Testis (tissue), 2 donors: ENCODE measurements at regions not wholly inside any gene's neighbourhood (a gene's known extent, or its start where the extent isn't known, plus 50 kb on each side); places are given as distances from the start of the nearest gene placed in this dataset.

ENCODE experiments used
- DNase-seq: peaks from one replicate; pipeline ENCODE4 v3.0.0-alpha.2; 2019
- H3K27ac ChIP-seq, 2 donors: fragments of 200-600 bp; sonication (generic); one replicate each; pipeline ENCODE4 v1.5.1; 2019
- H3K27me3 ChIP-seq: fragments of 200-600 bp; sonication (generic); one replicate; pipeline ENCODE4 v1.5.1; 2019
- H3K36me3 ChIP-seq: fragments of 200-600 bp; sonication (generic); one replicate; pipeline ENCODE4 v1.5.1; 2017; ENCODE audit warnings: low read depth; ENCODE audit errors: missing control alignments
- H3K4me1 ChIP-seq: fragments of 200-600 bp; sonication (generic); one replicate; pipeline ENCODE4 v1.5.1; 2019
- H3K4me3 ChIP-seq, 2 donors: fragments of 200-600 bp; sonication (generic); one replicate each; pipeline ENCODE4 v1.5.1; 2017 to 2019
- H3K9me3 ChIP-seq: fragments of 200-600 bp; sonication (generic); one replicate; pipeline ENCODE4 v1.5.1; 2017
- CTCF ChIP-seq, 3 experiments: fragments of 450-650 bp in 2 of 3; fragments of 200-600 bp in 1 of 3; sonication (generic) in 1 of 3; IDR thresholded peaks; one replicate each; pipeline ENCODE4 v1.5.1; 2016 to 2019; ENCODE audit warnings: antibody characterized with exemption in 3 of 3, mild to moderate bottlenecking in 2 of 3, moderate library complexity in 1 of 3
- POLR2A ChIP-seq: fragments of 450-650 bp; IDR thresholded peaks from one replicate; pipeline ENCODE4 v1.6.1; 2017; ENCODE audit warnings: antibody characterized with exemption, mild to moderate bottlenecking, moderate library complexity
- WGBS, 2 donors: methylation state at CpG; one replicate each; pipeline ENCODE4 v1.1.5; 2018; 5-methylcytosine and 5-hydroxymethylcytosine counted together
- intact Hi-C: fragments of 100-400 bp; cut with DNase I; formaldehyde crosslinking; loops from one replicate; pipeline ENCODE4 v1.15.1; 2023; ENCODE audit warnings: low total_unique reads

GRCh38 chr6:56890066-56890465, 64.8 kb upstream of the BEND6 start:
- Histone ChIP-seq H3K9me3 (no peaks in the 10 kb centered on the region), H3K27me3 (no peaks in the 10 kb centered on the region), H3K27ac (no peak overlapping the region), H3K4me3 (no peak overlapping the region), H3K4me1 (no peaks in the 10 kb centered on the region), H3K36me3 (no peaks in the 10 kb centered on the region)
- DNase-seq: no peak
- 33 to 51% methylated on average over 3 of the region's 3 CpGs for WGBS, 2 donors
- intact Hi-C loops: no loop called here
- TF ChIP-seq POLR2A (no peak), CTCF (IDR thresholded peaks at IDR 0.05) (no peak)

DNA sequence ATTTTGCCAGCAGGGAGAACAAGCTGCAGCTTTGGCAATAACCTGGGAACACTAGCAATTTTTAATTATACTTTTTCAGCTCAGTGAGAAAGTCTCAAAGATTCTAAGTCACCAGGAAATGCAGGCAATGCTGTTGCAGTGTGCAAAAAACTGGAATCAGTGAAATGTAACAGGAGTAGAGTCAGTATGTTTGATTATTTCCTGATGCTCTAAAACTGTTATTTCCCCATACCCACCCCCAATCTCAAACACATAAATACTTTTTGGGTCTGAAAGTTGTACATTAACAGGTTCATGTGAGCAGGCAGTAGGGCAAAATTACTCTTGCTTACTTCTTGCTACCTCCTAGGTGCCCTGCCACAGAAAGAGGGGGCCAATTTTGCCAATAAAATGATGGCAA, 65.4 kb upstream of the BEND6 start:
- intact Hi-C loops: no loop called here
- TF ChIP-seq POLR2A (no peak), CTCF (IDR thresholded peaks at IDR 0.05) (no peak)
- H3K36me3 ChIP-seq: no peaks in the 10 kb centered on the region
- no peak overlapping the region for H3K27ac ChIP-seq
- no peaks in the 10 kb centered on the region for H3K9me3 ChIP-seq
- no peaks in the 10 kb centered on the region for H3K27me3 ChIP-seq
- H3K4me1 ChIP-seq: no peaks in the 10 kb centered on the region
- DNase-seq: no peak
- H3K4me3 ChIP-seq: no peak overlapping the region

GRCh38 chr6:56888687-56889086, 66.2 kb upstream of the BEND6 start:
- Histone ChIP-seq H3K4me3 (no peak overlapping the region), H3K27ac (no peak overlapping the region), H3K9me3 (no peaks in the 10 kb centered on the region), H3K36me3 (no peaks in the 10 kb centered on the region), H3K27me3 (no peaks in the 10 kb centered on the region), H3K4me1 (no peaks in the 10 kb centered on the region)
- intact Hi-C loops: no loop called here
- 83 to 89% methylated on average over 1 of the region's 1 CpG for WGBS, 2 donors
- no peak for TF ChIP-seq CTCF (IDR thresholded peaks at IDR 0.05)
- no peak for TF ChIP-seq POLR2A
- no peak for DNase-seq

DNA sequence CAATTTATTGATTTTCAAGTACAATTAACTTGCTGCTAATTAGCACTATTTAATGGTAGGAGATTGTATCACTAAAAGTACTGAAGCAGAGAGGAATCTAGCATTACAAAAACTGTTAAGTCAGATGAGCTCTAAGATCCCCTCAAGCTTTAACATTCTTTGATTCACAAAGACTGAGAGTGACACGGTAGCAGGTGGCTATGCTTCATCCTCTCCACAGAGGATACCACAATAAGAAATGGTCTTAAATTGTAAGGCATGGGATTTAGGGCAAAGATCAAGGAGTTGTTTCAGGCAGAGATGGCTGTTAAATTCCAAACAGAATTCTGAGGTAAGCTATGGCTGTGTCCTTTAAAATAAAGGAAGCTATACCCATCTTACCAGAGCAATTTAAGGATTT, 67.8 kb upstream of the BEND6 start:
- Histone ChIP-seq H3K4me1 (no peaks in the 10 kb centered on the region), H3K27me3 (no peaks in the 10 kb centered on the region), H3K4me3 (no peak overlapping the region), H3K9me3 (no peaks in the 10 kb centered on the region), H3K27ac (no peak overlapping the region), H3K36me3 (no peaks in the 10 kb centered on the region)
- DNase-seq: no peak
- intact Hi-C loops: no loop called here
- TF ChIP-seq CTCF (IDR thresholded peaks at IDR 0.05) (no peak), POLR2A (no peak)
- 79 to 88% methylated on average over 1 of the region's 1 CpG for WGBS, 2 donors

DNA sequence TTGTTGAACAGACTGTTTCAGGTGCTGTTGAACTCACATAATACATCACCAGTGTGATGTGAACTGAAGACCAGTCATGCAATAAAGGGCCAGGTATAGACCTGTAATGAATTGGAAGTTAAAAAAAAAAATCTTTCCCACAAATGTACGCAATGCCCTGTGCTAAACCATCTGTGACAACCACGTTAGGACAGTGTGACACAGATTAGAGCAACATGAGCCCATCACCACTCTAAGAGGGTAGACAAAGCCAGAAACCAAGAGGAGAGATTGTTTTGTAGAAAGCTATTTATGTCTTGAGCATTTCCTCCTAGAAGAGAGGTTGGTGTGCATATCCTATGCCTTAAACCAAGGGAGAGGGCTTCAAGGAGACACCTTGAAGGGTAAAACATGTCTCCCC, 77.0 kb upstream of the BEND6 start:
- intact Hi-C loops: no loop called here
- Histone ChIP-seq H3K9me3 (no peaks in the 10 kb centered on the region), H3K4me1 (no peaks in the 10 kb centered on the region), H3K36me3 (no peaks in the 10 kb centered on the region), H3K27me3 (no peaks in the 10 kb centered on the region), H3K27ac (no peak overlapping the region), H3K4me3 (no peak overlapping the region)
- WGBS, 2 donors: 82 to 92% methylated on average over 2 of the region's 2 CpGs
- no peak for TF ChIP-seq POLR2A
- TF ChIP-seq CTCF (IDR thresholded peaks at IDR 0.05): no peak
- DNase-seq: no peak
